ENCODE measurements at regions not wholly inside any gene's neighbourhood (a gene's known extent, or its start where the extent isn't known, plus 50 kb on each side); places are given as distances from the start of the nearest gene placed in this dataset.

DNA sequence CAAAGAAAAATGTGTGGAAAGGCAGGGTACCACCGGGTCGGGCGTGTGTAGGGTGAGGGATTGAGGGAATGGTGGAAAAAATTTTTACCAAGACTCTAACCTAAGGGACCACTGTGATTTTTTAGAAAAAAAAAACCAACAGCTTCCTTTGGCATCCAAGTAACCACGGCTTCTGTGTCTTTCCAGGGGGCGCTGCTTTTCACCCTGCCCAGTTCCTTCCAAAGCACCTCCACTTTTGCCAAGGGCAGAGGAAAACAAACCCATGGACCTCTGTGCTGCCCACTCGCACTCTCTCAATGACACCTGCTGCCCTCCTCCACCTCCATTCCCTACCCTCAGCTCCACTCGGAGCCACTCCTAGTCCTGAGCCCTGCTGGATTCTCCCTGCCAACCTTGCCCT lies 381.0 kb downstream of the ENC1 start:
- TF ChIP-seq, protein P1, sequence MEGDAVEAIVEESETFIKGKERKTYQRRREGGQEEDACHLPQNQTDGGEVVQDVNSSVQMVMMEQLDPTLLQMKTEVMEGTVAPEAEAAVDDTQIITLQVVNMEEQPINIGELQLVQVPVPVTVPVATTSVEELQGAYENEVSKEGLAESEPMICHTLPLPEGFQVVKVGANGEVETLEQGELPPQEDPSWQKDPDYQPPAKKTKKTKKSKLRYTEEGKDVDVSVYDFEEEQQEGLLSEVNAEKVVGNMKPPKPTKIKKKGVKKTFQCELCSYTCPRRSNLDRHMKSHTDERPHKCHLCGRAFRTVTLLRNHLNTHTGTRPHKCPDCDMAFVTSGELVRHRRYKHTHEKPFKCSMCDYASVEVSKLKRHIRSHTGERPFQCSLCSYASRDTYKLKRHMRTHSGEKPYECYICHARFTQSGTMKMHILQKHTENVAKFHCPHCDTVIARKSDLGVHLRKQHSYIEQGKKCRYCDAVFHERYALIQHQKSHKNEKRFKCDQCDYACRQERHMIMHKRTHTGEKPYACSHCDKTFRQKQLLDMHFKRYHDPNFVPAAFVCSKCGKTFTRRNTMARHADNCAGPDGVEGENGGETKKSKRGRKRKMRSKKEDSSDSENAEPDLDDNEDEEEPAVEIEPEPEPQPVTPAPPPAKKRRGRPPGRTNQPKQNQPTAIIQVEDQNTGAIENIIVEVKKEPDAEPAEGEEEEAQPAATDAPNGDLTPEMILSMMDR (IDR thresholded peaks at IDR 0.05; ENCODE audit: low read depth, low read length): no peak

DNA sequence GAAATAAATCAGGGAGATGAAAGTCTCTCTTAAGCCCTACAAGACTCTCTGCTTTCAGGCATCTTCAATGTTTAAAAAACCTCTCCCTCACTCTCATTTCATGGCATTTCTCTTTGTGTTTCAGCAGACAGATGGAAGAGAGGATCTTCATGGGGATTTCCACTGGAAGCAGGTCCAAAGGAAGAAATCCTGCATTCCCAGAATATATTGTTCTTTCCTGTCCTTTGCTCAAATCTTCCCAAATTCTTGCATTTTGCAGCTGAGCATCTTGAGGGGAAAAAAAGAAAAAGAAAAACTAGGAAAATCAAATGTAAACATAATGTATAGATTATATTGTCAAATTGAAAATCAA lies 382.2 kb downstream of the ENC1 start:
- no peak overlapping the region for H3K4me3 ChIP-seq (ENCODE audit: low read depth, low read length)

More for the DNA sequence above, 381.0 kb downstream of the ENC1 start:
- no peak overlapping the region for H3K4me3 ChIP-seq (ENCODE audit: low read depth, low read length)

DNA sequence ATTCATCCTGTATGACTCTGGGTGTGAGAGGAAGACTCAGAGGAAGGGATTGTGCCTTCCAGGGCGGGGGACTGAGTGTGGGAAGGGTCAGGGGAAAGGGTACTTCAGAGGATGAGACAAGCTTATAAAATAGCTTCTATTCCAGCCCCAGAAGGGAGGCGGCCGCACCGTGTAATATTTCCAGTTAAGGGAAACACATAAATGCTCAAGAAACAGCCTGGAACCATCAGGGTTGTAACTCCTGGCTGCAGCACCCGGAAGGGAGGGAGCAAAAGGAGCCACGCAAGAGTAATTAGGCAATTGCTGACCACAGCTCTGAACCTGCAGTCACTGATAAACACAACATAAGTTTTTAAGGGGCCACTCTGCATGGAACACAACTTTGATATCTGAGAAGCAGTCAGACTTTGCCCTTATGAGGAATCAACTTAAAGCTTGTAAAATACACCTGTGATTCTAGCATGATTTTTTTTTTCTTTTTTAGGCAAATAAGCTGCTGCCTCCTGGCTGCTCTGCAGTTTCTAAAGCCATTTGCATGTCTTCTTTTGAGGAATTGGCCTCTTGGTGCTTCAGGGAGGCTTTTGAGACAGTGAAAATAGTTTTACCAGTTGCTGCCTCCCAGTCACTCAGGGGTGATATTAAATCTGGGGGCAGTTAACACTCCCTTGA lies 382.7 kb downstream of the ENC1 start:
- H3K4me3 ChIP-seq (ENCODE audit: low read depth, low read length): no peak overlapping the region

More for the DNA sequence above, 382.2 kb downstream of the ENC1 start:
- TF ChIP-seq, protein P1 (IDR thresholded peaks at IDR 0.05; ENCODE audit: low read depth, low read length): no peak

DNA sequence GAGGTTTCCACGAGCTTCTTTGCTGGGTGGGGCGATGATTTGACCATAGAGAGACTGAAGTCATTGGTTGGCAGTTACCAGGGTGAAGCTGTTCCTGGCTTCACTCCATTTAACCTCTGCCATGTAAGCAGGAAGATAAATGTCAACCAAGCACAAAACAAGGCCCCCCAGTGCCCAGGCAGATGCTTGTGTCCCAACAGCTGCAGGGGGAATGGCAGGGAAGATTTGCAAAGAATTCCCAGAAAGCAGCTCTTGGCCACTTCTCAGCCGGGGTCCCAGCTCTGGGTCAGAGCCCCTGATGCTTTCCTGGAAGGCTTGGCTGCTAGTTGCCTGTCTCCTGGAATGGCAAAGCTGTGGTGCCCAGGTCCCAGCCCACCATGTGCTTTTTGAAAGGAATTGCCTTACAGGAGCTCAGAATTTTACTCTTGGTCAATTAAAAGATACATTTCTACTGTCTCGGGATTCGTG lies 383.4 kb downstream of the ENC1 start:
- TF ChIP-seq, protein P1 (IDR thresholded peaks at IDR 0.05; ENCODE audit: low read depth, low read length): no peak
- H3K4me3 ChIP-seq (ENCODE audit: low read depth, low read length): no peak overlapping the region

More for the DNA sequence above, 382.7 kb downstream of the ENC1 start:
- TF ChIP-seq, protein P1 (IDR thresholded peaks at IDR 0.05; ENCODE audit: low read depth, low read length): no peak

DNA sequence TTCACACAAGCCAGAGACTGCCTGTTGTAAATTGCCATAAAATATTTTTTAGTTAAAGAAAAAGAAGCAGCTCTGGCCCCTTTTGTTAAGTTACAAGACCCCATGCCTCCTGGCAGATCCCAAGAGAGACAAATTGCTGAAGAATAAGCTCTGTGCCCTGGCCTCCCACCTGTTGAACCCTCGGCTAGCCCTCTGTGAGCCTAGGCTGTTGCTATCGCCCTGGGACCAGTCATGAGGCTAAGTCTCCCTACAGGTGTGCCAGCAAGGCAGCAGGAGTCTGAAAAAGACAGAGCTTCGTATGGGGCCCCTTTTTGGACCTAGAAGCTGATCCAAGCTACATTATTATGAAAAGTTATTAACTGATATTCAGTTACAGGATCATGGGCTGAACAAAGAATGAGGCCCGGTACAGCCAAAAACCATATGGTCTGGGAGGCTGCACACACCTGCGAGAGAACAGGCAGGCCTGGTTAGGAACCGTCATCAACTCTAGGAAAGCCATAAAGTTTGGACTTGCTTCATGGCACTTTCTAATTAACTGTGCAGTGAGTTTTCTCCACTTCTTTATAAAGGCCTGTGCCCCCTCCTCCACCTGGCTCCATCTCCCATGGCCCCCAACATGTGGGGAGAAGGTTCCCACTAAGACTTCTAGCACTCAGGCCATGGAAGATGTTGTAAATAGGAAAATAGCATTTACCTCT lies 384.7 kb downstream of the ENC1 start:
- H3K4me3 ChIP-seq (ENCODE audit: low read depth, low read length): no peak overlapping the region
- TF ChIP-seq, protein P1 (IDR thresholded peaks at IDR 0.05; ENCODE audit: low read depth, low read length): no peak

DNA sequence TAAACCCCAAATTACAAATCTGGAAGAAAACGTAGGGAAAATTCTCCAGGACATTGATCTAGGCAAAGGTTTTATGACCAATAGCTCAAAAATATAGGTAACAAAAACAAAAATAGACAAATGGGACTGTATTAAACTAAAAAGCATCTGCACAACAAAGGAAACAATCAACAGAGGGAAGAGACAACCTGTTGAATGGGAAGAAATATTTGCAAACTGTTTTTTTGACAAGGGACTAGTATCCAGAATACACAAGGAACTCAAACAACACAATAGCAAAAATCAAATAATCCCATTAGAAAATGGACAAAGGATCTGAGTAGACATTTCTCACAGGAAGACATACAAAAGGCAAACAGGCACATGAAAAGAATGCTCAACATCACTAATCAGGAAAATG lies 386.3 kb downstream of the ENC1 start:
- H3K4me3 ChIP-seq (ENCODE audit: low read depth, low read length): no peak overlapping the region
- TF ChIP-seq, protein P1 (IDR thresholded peaks at IDR 0.05; ENCODE audit: low read depth, low read length): no peak

DNA sequence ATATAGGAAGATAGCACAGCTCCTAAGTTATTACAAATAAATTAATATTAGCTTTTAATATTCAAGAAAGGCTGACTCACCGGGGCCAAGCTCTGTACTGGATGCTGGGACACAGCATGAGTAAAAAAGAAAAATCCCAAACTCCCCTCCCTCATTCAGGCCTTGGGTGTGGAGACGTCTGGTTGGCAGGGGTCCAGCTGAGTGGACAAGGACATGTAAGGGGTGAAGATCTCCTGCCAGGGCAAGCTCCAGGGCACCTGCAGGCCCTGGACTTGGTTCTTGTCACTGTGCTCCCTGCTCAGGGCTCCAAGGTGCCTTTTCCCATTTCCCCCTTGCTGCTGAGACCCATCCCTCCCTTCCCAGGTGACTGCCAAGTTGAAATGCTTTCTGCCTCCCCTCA lies 388.5 kb downstream of the ENC1 start:
- TF ChIP-seq, protein P1 (IDR thresholded peaks at IDR 0.05; ENCODE audit: low read depth, low read length): no peak
- no peak overlapping the region for H3K4me3 ChIP-seq (ENCODE audit: low read depth, low read length)

Data from WI38 (cell line).